Urothelium cell line (cell line): ENCODE measurements at regions not wholly inside any gene's neighbourhood (a gene's known extent, or its start where the extent isn't known, plus 50 kb on each side); places are given as distances from the start of the nearest gene placed in this dataset.

Experiments used
- DNase-seq: peaks from one replicate; pipeline ENCODE4 v3.0.0; 2011; ENCODE audit warnings: low spot score, mixed read lengths
- FAIRE-seq: peaks from 2 replicates; lab custom pipeline; 2011; peaks lifted over from hg19 to GRCh38; lab: Jason Lieb, UNC

DNA sequence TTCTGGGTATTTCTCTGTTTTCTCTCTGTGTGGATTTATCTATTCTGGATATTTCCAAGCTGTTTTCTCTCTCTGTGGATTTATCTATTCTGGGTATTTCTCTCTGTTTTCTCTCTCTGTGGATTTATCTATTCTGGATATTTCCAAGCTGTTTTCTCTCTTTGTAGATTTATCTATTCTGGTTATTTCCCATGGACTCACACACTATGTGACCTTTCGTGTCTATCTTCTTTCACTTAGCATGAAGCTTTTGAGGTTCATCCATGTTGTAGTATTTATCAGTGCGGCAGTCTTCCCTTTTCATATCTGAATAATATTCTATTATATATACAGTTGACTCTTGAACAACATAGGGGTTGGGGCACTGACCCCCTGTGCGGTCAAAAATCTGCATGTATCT is 435.0 kb upstream of the CNTNAP2 start:
- FAIRE-seq (no peak), DNase-seq (no peak)

DNA sequence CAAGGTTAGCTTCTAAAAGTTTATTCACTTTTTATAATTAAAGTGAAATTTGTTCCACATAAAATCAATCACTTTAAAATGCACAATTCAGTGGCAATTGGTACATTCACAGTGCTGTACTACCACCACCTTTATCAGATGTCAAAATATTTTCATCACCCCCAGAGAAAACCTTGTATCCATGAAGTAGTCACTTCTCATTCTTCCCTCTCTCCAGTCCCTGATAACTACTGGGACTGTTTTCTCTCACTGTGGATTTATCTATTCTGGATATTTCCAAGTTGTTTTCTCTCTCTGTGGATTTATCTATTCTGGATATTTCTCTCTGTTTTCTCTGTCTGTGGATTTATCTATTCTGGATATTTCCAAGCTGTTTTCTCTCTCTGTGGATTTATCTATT is 435.4 kb upstream of the CNTNAP2 start:
- DNase-seq, result no peak
- no peak for FAIRE-seq

DNA sequence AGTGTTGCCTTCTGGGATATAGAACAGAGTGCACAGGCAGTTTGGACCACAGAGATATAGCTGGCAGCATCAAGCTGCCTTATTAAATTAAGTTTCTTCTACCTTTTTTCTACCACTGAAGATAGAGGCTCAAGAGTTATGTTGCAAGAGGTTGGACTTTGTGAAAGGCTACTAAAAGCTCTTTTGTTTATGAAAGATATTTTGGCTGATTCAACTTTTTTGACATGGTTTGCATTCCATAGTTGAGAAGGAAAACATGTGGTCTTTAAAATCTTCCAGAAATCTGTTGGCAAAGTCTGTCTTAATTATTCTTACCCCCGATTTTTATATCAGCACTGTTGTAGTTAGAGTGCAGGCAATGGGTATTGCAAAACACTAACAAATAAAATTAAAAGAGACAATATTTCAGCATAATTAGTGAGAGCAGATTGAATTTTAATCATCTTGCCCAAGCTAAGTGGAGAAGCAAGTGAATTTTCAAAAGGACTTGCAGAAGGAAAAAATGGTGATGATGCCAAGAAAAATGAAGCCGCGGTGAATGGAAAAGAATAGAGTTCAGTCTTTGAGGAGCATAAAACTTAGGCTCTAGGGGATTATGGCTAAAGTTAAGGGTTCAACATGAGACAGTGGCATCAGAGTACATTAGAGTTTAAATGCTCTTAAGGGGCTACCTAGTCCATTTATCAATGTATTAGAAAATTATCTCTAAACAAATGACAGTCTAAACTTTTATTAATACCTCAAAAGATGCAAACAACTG is 450.9 kb upstream of the CNTNAP2 start:
- FAIRE-seq (no peak), DNase-seq (no peak)

DNA sequence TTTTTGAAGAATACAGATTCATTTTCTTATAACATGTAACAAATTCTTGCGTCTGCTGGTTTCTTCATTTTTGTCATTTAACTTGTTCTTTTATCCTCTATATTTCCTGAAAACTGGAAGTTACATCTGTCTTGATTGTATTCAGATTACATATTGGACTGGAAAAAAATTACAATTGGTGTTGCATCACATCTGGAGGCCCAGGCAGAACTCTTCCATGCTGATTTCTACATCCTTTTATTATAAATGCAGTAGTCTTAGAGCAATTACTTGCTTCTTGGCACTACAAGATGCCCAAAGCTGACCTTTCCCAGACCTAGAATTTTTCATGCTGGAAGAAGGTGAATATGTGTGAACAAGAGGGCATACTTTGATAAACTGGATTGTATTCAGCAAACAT is 460.9 kb upstream of the CNTNAP2 start:
- no peak for FAIRE-seq

DNA sequence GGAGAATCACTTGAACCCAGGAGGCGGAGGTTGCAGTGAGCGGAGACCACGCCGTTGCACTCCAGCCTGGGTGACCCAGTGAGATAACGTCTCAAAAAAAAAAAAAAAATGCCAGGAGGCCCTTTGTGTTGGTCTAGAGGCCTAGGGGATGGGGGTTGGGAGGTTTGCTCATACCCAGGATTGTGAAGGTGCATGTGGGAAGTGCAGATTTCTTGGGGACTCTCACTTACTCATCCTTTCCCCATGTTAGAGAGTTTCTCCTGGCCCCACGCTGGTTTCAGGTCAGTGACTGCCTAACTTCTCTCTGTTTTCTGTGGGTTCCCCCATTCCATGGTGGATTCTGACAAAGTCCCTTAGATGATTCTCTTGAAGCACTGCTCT is 471.5 kb upstream of the CNTNAP2 start:
- no peak for FAIRE-seq

More for the DNA sequence above, 460.9 kb upstream of the CNTNAP2 start:
- no peak for DNase-seq

DNA sequence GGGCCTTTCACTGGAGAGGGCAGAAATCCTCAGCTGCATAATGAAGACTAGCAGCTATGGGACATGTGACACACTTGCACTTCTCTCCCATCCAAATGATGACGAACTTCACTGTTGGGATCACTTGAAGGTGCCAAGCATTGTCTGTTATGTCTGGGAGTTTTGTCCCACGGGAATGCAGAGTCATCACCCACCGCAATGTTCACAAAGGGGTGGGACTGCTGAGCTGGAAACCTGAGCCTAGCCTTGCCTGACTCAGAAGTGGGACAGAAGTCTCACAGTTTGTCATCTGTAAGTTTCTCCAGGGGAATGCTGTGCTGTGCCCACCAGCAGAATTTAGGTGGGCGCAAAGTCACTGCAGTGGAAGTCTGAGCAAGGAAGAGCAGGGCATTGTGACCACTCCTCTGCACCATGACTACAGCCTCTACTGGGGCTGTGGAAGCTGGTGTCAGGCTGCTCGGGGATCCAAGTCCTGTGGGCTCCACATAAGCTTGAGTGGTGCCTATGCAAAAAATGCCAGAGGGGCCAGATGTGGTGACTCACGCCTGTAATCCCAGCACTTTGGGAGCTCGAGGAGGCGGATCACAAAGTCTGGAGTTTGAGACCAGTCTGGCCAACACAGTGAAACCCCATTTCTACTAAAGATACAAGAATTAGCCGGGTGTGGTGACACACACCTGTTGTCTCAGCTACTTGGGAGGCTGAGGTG is 472.0 kb upstream of the CNTNAP2 start:
- no peak for FAIRE-seq

More for the DNA sequence above, 471.5 kb upstream of the CNTNAP2 start:
- DNase-seq, result no peak

DNA sequence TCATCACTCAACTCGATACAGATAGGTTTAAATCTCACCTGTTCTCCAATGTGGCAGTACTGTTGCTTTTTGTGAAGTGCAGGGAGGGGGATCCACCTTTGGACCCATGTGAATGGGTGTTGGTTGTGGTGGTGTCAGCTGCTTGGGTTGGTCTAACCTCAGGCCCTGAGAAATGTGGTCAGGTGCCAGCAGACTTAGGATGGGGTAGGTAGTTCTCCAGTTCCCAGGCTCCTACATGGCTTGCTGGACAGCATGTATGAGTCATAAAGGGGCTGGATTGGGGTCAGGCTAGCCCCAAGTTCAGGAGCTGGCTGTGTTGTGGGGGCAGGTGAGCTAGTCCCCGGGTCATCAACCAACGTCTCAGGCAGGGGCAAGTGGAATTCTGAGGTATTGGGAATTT is 472.6 kb upstream of the CNTNAP2 start:
- FAIRE-seq, result no peak

More for the DNA sequence above, 472.0 kb upstream of the CNTNAP2 start:
- DNase-seq, result peak; percentile 13

DNA sequence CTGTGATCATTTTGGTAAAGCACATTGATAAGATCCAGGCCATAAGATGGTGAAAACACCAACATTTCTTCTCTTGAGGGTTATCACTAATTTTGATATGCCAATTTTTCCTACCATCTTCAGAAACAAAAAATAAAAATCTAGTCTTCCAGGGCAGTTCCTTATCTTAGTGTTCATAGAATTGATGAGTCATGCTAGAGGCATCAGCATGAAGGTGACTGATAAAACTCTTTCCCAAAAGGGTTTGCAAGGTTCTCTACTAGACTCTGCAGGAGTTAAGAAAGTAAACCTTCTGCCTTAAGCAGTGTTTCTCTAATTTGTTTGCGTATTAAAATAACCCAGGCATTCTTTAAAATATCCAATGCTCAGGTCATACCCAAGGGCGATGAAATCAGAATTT is 483.1 kb upstream of the CNTNAP2 start:
- FAIRE-seq, result no peak
- no peak for DNase-seq

More for the DNA sequence above, 472.6 kb upstream of the CNTNAP2 start:
- peak; percentile 10 for DNase-seq

DNA sequence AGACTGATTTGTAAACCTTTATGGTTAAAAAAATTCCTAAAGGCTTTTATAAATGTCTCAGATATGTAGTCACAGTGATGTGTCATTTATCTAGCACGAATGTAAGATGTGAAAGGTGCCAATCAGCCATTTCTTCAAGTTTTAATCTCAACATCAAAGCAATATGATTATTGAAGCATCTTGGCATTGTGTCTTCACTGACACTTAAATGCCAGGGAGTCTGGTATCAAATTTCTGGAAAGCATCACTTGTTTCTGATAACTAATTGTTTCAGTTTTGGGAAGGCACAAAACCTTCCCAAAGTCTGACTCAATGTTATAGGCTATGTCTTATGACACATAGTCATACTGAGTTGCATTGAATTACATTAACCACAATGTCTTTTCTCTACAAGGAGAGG is 492.0 kb upstream of the CNTNAP2 start:
- no peak for DNase-seq
- FAIRE-seq, result no peak

DNA sequence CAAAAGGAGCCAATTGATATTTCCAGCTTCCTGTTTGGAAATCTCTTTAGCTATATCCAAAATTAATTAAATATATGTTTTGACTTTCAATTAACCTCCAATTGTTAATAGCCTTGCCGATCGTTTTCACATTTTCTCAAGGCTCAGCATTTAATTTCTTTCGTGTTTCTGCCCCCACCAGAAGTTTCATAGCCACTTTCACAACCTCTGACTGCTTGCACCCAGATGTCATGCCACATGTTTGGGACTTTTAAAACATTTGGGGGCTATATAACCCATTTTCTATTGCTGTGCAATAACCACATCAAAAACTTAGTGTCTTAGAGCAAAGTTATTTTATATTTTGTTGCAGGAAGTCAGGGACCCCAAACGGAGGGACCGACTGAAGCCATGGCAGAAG is 510.6 kb upstream of the CNTNAP2 start:
- no peak for FAIRE-seq
- DNase-seq, result no peak

DNA sequence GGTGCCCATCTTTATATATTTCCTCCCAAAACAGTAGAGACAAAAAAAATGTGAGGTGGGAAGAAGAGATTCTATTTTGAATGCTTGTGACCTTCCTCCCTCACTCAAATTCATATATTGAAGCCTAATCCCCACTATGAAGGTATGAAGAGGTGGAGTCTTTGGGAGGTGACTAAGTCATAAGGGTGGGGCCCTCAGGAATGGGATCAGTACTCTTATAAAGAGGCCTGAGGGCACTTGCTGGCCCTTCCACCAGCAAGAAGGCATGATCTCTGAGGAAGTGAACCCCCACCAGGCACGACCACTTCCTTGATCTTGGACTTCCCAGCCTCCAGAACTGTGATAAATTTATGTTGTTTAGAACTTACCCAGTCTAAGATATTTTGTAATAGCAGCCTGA is 517.2 kb upstream of the CNTNAP2 start:
- DNase-seq, result no peak
- FAIRE-seq, result no peak

DNA sequence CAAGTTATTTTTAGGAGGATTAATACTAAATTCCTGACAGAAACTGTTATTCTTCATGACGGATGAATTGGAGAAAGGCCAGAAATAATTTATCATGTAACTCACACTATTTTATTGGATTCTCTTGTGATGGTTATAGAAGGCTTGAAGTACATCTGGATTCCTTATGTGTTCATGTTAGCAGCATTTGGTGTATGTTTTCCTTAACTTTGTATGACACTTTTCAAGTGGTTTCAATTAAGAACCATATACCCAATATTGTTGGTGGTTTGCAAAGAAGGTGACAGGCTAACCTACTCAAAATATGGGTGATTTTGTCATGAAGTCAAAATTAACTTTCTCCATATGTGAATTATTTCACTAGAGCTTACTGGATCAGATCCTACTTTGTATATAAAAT is 532.2 kb upstream of the CNTNAP2 start:
- FAIRE-seq (no peak), DNase-seq (no peak)

DNA sequence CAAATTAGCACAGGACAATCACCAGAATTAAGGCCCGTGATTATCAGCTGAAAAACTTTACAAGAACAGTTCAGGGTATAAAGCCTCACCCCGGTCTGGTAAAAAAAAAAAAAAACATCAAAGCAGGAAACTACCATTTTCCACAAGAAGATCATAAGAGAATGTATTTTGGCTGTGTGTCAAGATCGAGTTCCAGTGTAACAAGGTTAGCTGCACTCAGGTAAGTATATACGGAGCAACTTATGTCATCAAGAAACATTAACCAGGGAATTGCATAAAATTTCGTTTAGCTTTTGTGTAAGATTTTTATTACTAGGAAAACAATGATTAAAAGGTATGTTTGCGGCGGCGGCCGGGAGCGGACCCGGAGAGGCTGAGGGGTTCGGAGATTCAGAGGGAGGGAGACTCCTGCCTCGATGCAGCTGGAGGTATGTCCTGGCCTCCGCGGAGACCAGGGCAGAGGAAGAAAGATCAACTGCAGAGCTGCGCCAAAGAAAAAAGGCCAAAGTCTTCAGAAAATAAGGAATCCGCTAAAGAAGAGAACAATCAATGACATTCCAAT is 533.8 kb upstream of the CNTNAP2 start:
- FAIRE-seq (no peak), DNase-seq (no peak)

DNA sequence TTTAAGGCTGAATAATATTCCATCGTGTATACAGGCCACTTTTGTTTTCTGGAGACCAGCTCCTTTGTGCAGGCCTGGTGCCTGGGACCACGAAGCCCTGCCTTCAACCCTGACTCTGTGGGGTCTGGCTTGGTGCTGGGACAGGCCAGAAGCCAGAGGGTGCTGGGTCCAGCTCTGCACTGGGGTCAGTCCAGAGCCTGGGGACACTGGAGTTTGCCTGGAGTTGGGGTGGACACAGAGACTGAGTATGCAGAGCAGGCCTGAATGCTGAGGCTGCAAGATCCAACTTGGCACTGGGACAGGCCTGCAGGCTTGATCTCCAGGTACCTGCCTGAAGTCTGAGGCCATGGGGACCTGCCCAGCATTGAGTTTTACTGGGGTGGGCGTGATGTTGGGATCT is 558.8 kb upstream of the CNTNAP2 start:
- DNase-seq (peak; percentile 0), FAIRE-seq (no peak)

DNA sequence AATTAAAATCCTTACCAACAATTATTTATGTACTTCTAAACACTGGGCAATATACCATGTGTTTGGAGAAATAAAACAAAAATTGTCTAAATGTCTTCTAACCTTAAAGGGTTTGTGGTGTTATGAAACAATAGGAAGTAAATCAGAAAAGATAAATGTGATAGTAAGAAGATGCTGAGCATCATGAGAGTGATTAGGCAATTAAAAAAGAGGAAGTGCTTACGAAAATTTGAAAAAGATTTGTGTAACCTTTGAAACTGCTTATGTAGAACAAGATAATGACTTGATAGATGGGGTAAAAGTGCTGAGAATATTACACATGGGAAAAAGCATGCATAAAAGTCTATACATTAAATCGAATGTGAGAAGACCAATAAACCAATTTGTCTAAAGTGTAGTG is 573.4 kb upstream of the CNTNAP2 start:
- no peak for FAIRE-seq
- DNase-seq, result no peak

DNA sequence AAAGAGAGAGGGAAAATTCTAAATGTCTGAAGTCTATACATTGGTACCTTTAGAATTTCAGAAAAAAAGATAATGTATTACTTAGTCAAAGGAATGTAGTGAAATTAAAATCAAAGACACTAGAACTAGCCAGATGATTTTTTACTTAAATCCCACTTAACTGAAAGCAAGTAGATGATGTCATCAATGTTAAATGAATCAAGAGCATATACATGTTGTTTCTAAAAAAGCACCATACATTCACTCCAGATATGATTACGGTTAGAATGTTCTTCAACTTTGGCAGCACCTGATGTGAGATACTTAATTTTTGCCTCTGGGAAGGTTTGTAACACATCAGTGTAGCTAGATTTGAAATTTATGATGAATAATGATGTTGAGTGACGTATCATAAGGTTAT is 576.7 kb upstream of the CNTNAP2 start:
- no peak for FAIRE-seq
- no peak for DNase-seq

DNA sequence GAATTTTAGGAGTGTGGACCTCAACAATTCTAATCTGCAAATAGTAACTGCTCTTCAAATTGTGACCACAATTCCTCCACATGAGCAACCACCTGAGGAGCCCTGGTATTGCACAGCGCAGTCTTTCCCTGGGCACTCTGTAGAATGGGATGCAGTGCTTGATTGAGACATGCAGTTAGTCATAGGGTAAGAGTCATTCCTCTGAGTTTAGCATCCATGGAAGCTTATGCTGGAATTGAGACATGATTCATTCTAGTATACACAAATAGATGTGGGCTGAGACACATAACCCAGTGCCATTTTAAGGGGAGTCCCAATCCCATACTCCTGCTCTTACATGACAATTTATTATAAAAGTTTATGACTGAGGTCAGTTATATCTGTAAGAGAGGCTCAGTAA is 582.3 kb upstream of the CNTNAP2 start:
- no peak for FAIRE-seq
- DNase-seq, result no peak

DNA sequence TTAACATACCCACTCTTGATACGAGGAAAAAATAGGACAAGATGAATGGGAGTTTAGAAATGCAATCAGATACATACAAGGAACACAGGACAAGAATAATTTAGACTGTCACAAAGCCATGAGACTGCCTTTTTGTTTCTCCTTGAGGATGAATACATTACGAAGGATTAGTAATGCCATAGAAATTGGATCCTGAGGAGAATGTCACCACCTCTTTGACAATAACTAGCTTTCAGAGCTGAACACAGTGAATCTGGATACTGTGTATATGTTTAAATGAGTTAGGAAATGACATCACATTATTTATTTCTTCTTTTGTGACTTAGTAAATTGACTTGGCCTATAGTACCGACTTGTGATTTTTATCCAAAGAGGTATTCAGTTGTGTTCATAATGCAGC is 596.3 kb upstream of the CNTNAP2 start:
- DNase-seq (no peak), FAIRE-seq (no peak)

DNA sequence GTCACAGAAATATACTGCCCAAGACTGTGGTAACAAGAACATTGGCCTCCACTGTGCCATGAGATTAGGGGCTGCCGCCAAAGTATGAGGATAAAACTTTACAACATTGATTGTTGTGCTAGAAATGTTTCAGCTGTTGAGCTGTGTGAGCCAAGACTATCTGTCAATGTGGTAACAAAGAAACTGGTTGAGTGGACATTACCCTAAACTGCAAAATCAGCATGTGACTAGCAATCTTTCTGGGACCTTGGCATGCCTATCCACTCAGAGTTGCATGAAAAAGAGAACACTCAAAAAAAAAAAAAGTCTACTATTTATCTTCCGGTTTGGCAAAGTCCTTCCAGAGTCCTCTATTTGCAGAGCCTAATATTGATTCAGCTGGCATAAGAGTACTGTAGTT is 605.6 kb upstream of the CNTNAP2 start:
- no peak for DNase-seq
- no peak for FAIRE-seq

DNA sequence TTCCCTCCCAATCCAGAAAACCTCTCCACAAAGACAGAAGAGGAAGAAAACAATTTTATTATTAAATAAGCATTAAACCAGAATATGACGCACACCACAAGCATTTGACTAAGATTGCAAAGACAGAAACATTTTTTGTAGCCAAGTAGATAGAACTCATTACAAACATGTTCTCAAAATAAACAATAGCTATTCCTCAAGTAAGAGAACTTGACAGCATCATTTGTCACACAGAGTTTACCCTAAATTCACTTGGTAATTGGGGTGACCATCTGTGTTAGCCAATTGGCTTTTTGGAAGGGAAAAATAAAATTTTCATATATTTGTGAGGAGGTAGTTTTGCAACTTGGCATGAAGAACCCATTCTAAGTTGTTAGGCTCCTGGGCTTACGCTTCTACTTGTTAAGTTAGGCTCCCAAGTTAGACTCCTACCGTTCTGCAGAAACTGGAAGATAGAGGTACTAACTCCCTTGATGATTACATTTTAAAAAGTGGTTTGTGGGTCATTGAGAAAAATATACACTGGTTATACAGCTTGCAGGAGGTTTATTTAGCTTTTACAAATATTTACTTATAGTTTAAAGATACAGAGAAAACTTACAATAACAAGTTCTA is 618.6 kb upstream of the CNTNAP2 start:
- no peak for DNase-seq
- no peak for FAIRE-seq

DNA sequence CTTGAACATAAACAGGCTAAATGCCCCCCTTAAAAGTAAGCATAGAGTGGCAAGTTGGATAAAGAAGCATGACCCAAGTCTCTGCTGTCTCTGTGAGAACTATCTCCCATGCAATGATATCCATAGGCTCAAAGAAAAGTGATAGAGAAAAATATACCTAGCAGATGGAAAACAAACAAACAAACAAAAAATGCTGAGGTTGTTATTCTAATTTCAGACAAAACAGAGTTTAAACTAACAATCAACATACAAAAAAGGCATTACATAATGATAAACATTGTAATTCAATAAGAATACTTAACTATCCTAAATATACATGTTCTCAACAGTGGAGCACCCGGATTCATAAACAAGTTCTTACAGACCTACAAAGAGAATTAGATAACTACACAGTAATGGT is 626.2 kb upstream of the CNTNAP2 start:
- FAIRE-seq, result no peak
- no peak for DNase-seq

DNA sequence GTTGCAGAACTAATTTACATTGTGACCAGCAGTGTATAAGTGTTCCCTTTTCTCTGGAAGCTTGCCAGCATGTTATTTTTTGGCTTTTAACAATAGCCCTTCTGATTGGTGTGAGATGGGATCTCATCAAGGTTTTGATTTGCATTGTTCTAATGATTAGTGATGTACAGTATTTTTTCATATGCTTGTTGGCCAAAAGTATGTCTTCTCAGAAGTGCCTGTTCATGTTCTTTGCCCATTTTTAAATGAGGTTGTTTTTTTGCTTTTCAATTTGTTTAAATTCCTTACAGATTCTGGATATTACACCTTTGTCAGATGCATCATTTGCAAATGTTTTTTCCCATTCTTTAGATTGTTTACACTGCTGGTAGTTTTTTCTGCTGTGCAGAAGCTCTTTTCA is 627.0 kb upstream of the CNTNAP2 start:
- no peak for DNase-seq
- no peak for FAIRE-seq
